Natural killer cell (primary cell): ENCODE measurements at regions not wholly inside any gene's neighbourhood (a gene's known extent, or its start where the extent isn't known, plus 50 kb on each side); places are given as distances from the start of the nearest gene placed in this dataset.

ENCODE experiments used
- ATAC-seq, 3 donors: fragments of 150-1000 bp in 2 of 3; fragments of 200-7000 bp in 1 of 3; cut with Tn5 transposase; 1 replicate in 1 of 3; 2 replicates in 2 of 3; pipeline ENCODE4 v1.10.0; 2021; ENCODE audit warnings: mild to moderate bottlenecking in 2 of 3, moderate library complexity in 2 of 3
- DNase-seq, 2 donors: peaks; one replicate each; pipeline versions ENCODE4 v3.0.0 to v3.0.0-alpha.2; 2013 to 2021; ENCODE audit warnings: mixed read lengths in 1 of 2
- H3K27ac ChIP-seq: one replicate; pipeline ENCODE4 v1.5.1; 2013; ENCODE audit warnings: mild to moderate bottlenecking, low read length
- H3K27me3 ChIP-seq: one replicate; pipeline ENCODE4 v1.6.1; 2013; ENCODE audit warnings: low read length; ENCODE audit not compliant: control insufficient read depth, insufficient read depth
- H3K36me3 ChIP-seq: one replicate; pipeline ENCODE4 v1.6.1; 2013; ENCODE audit warnings: low read length; ENCODE audit not compliant: control insufficient read depth, insufficient read depth
- H3K4me1 ChIP-seq: one replicate; pipeline ENCODE4 v1.6.1; 2013; ENCODE audit warnings: low read length; ENCODE audit not compliant: control insufficient read depth, insufficient read depth
- H3K4me3 ChIP-seq: one replicate; pipeline ENCODE4 v1.5.1; 2013; ENCODE audit warnings: low read length
- H3K9me3 ChIP-seq: one replicate; pipeline ENCODE4 v1.6.1; 2013; ENCODE audit warnings: low read length; ENCODE audit not compliant: control insufficient read depth, insufficient read depth
- H3K27ac Mint-ChIP-seq, 2 donors: one replicate each; pipeline ENCODE4 v1.8.0; 2022; ENCODE audit warnings: mild to moderate bottlenecking in 2 of 2, mixed read lengths in 2 of 2, moderate library complexity in 1 of 2
- H3K27me3 Mint-ChIP-seq, 2 donors: one replicate each; pipeline ENCODE4 v1.8.0; 2022; ENCODE audit warnings: low read depth in 2 of 2, mixed read lengths in 2 of 2
- H3K36me3 Mint-ChIP-seq: one replicate; pipeline ENCODE4 v1.8.0; 2022; ENCODE audit warnings: mixed read lengths
- H3K4me1 Mint-ChIP-seq, 2 donors: one replicate each; pipeline ENCODE4 v1.8.0; 2022; ENCODE audit warnings: mixed read lengths in 2 of 2
- H3K4me3 Mint-ChIP-seq: one replicate; pipeline ENCODE4 v1.8.0; 2022; ENCODE audit warnings: mild to moderate bottlenecking, moderate library complexity, mixed read lengths
- H3K9me3 Mint-ChIP-seq, 2 donors: one replicate each; pipeline ENCODE4 v1.8.0; 2022; ENCODE audit warnings: mixed read lengths in 2 of 2
- WGBS: methylation state at CpG from one replicate; pipeline ENCODE4 v1.1.7; 2013; ENCODE audit warnings: missing lambda C conversion rate; ENCODE audit not compliant: insufficient coverage; 5-methylcytosine and 5-hydroxymethylcytosine counted together
- intact Hi-C: fragments of 100-400 bp; cut with micrococcal nuclease; formaldehyde crosslinking; loops from one replicate; pipeline ENCODE4 v1.14.2; 2022
- TF ChIP-seq, protein P1 (sequence below): fragments of 200-600 bp; IDR thresholded peaks from one replicate; pipeline ENCODE4 v1.8.0; 2022; ENCODE audit warnings: antibody characterized with exemption

GRCh38 chr6:140275725-140276124 lies 901.3 kb upstream of the CITED2 start:
- Mint-ChIP-seq H3K27me3 (no peaks in the 10 kb centered on the region), H3K36me3 (no peaks in the 10 kb centered on the region), H3K9me3 (peaks cover 0 to 3% of the 10 kb centered on the region in 2 donors), H3K4me3 (no peak overlapping the region), H3K4me1 (no peaks in the 10 kb centered on the region), H3K27ac (no peak overlapping the region)
- Histone ChIP-seq H3K4me3 (no peak overlapping the region), H3K27ac (no peak overlapping the region), H3K4me1 (no peaks in the 10 kb centered on the region), H3K9me3 (no peaks in the 10 kb centered on the region), H3K36me3 (no peaks in the 10 kb centered on the region), H3K27me3 (no peaks in the 10 kb centered on the region)
- ATAC-seq (no peak), DNase-seq (no peak)
- TF ChIP-seq, protein P1, sequence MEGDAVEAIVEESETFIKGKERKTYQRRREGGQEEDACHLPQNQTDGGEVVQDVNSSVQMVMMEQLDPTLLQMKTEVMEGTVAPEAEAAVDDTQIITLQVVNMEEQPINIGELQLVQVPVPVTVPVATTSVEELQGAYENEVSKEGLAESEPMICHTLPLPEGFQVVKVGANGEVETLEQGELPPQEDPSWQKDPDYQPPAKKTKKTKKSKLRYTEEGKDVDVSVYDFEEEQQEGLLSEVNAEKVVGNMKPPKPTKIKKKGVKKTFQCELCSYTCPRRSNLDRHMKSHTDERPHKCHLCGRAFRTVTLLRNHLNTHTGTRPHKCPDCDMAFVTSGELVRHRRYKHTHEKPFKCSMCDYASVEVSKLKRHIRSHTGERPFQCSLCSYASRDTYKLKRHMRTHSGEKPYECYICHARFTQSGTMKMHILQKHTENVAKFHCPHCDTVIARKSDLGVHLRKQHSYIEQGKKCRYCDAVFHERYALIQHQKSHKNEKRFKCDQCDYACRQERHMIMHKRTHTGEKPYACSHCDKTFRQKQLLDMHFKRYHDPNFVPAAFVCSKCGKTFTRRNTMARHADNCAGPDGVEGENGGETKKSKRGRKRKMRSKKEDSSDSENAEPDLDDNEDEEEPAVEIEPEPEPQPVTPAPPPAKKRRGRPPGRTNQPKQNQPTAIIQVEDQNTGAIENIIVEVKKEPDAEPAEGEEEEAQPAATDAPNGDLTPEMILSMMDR, result no peak
- intact Hi-C loops, result no loop called here

GRCh38 chr6:140274548-140274947 lies 900.1 kb upstream of the CITED2 start:
- TF ChIP-seq, protein P1, result no peak

DNA sequence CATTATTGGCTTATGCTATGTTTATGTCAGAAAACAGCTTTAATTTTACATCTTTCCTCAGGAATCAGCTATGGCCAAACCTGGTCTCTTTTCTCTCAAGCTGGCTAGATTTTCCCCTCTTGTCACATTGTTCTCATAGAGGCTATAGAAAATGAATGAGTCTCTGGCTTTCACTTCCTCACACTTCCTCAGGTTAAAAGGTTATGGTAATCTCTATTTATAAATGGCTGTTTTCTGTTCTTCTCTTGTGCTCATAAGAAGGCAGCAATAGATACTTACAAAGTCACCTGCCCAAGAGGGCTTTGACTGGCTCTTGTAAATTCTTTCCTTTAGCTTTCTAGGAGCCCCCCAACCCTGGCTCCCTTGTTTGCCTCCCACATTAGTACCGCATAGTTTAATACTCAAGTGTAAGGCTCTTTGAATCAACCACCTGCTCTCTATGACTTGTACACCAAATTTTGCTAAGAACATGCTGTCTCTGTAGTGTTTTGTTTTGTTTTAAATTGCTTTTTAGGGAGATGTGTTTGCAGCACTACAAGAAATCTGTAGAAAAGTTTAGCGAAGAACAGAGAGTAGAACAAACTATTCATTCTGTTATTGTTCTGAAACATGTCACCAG lies 897.4 kb upstream of the CITED2 start:
- no peaks in the 10 kb centered on the region for H3K9me3 ChIP-seq
- intact Hi-C loops, result no loop called here
- Mint-ChIP-seq H3K36me3 (no peaks in the 10 kb centered on the region), H3K4me1 (no peaks in the 10 kb centered on the region), H3K4me3 (no peak overlapping the region), H3K9me3 (peaks cover 0 to 3% of the 10 kb centered on the region in 2 donors), H3K27me3 (no peaks in the 10 kb centered on the region), H3K27ac (no peak overlapping the region)
- H3K4me1 ChIP-seq, result no peaks in the 10 kb centered on the region
- no peaks in the 10 kb centered on the region for H3K27me3 ChIP-seq
- no peak for DNase-seq
- no peak overlapping the region for H3K27ac ChIP-seq
- no peak for ATAC-seq
- H3K4me3 ChIP-seq, result no peak overlapping the region
- 90% methylated on average over 1 of the region's 2 CpGs for WGBS
- TF ChIP-seq, protein P1, result no peak
- no peaks in the 10 kb centered on the region for H3K36me3 ChIP-seq

More at GRCh38 chr6:140274548-140274947, 900.1 kb upstream of the CITED2 start:
- Mint-ChIP-seq H3K4me3 (no peak overlapping the region), H3K4me1 (no peaks in the 10 kb centered on the region), H3K27me3 (no peaks in the 10 kb centered on the region), H3K9me3 (peaks cover 0 to 3% of the 10 kb centered on the region in 2 donors), H3K36me3 (no peaks in the 10 kb centered on the region), H3K27ac (no peak overlapping the region)
- 100% methylated on average over 1 of the region's 2 CpGs for WGBS
- Histone ChIP-seq H3K27me3 (no peaks in the 10 kb centered on the region), H3K9me3 (no peaks in the 10 kb centered on the region), H3K36me3 (no peaks in the 10 kb centered on the region), H3K4me1 (no peaks in the 10 kb centered on the region), H3K27ac (no peak overlapping the region), H3K4me3 (no peak overlapping the region)
- ATAC-seq, result no peak
- no peak for DNase-seq
- intact Hi-C loops, result no loop called here

DNA sequence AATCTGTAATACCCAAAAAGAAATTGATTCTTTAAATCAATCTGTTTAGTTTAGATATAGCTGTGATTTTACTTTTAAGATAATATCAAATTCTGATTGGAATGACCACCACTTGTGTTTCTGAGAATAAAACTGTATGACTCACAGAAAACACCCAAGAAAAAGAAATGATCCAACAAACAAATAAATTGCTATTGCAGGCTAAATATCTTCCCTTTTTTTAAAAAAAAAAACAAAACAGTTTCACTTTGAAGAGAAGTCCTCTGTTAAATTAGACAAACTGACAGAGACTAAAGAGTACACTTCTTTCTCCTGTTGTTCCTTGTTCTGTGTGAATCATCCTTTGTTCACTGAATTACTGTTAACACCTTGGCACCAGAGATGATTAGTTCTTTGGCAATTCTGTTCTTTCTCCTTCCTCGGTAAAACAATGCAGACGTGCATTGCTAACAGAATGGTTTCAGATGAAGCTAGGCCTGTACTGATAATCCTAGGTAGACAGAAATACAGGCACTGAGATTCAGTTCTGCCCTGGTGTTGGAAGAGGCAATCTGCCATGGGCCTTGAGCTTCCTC lies 895.2 kb upstream of the CITED2 start:
- H3K9me3 Mint-ChIP-seq, result peaks cover 0 to 3% of the 10 kb centered on the region in 2 donors
- H3K36me3 Mint-ChIP-seq, result no peaks in the 10 kb centered on the region
- H3K4me3 Mint-ChIP-seq, result no peak overlapping the region
- TF ChIP-seq, protein P1, result no peak
- no peak overlapping the region for H3K27ac Mint-ChIP-seq
- no peaks in the 10 kb centered on the region for H3K27me3 ChIP-seq
- no peaks in the 10 kb centered on the region for H3K27me3 Mint-ChIP-seq
- H3K27ac ChIP-seq, result no peak overlapping the region
- no peak for DNase-seq
- intact Hi-C loops, result no loop called here
- no peak overlapping the region for H3K4me3 ChIP-seq
- H3K36me3 ChIP-seq, result no peaks in the 10 kb centered on the region
- 92% methylated on average over 2 of the region's 2 CpGs for WGBS
- ATAC-seq, result no peak
- H3K4me1 ChIP-seq, result no peaks in the 10 kb centered on the region
- H3K9me3 ChIP-seq, result no peaks in the 10 kb centered on the region
- H3K4me1 Mint-ChIP-seq, result no peaks in the 10 kb centered on the region
